ENCODE measurements at regions not wholly inside any gene's neighbourhood (a gene's known extent, or its start where the extent isn't known, plus 50 kb on each side); places are given as distances from the start of the nearest gene placed in this dataset.
"Not testable (repeated sequence)": the region's sequence is repeated elsewhere in the genome, so short reads cannot be mapped to it uniquely, and the experiment has no call there.

- no peak for DNase-seq (ENCODE audit: low read depth in 2 of 2)
These were observed 82.7 kb upstream of the PCDH8 start for GRCh38 chr13:52931131-52931530.

GRCh38 chr13:52929846-52930245, 81.4 kb upstream of the PCDH8 start:
- DNase-seq (ENCODE audit: low read depth in 2 of 2): no peak

GRCh38 chr13:52926971-52927370, 78.5 kb upstream of the PCDH8 start:
- no peak for DNase-seq (ENCODE audit: low read depth in 2 of 2)

GRCh38 chr13:52925775-52926285, 77.4 kb upstream of the PCDH8 start:
- DNase-seq (ENCODE audit: low read depth in 2 of 2): no peak

GRCh38 chr13:52925251-52925650, 76.8 kb upstream of the PCDH8 start:
- DNase-seq (ENCODE audit: low read depth in 2 of 2): no peak

- no peak for DNase-seq (ENCODE audit: low read depth in 2 of 2)
These were observed 76.1 kb upstream of the PCDH8 start for GRCh38 chr13:52924289-52925148.

GRCh38 chr13:52922961-52923360, 74.5 kb upstream of the PCDH8 start:
- no peak for DNase-seq (ENCODE audit: low read depth in 2 of 2)

GRCh38 chr13:52921194-52921593, 72.8 kb upstream of the PCDH8 start:
- DNase-seq (ENCODE audit: low read depth in 2 of 2): no peak

GRCh38 chr13:52916486-52916990, 68.1 kb upstream of the PCDH8 start:
- DNase-seq (ENCODE audit: low read depth in 2 of 2): no peak

GRCh38 chr13:52911340-52911739, 62.9 kb upstream of the PCDH8 start:
- DNase-seq (ENCODE audit: low read depth in 2 of 2): no peak

GRCh38 chr13:52910318-52910717, 61.9 kb upstream of the PCDH8 start:
- DNase-seq (ENCODE audit: low read depth in 2 of 2): not testable (repeated sequence)

GRCh38 chr13:52906122-52906903, 57.9 kb upstream of the PCDH8 start:
- DNase-seq (ENCODE audit: low read depth in 2 of 2): no peak

GRCh38 chr13:52905701-52906100, 57.3 kb upstream of the PCDH8 start:
- DNase-seq (ENCODE audit: low read depth in 2 of 2): no peak

GRCh38 chr13:52903320-52903719, 54.9 kb upstream of the PCDH8 start:
- DNase-seq (ENCODE audit: low read depth in 2 of 2): no peak

GRCh38 chr13:52899206-52899605, 50.8 kb upstream of the PCDH8 start:
- DNase-seq (ENCODE audit: low read depth in 2 of 2): no peak

Data from stimulated activated CD8-positive, alpha-beta memory T cell treated with anti-CD3 and anti-CD28 coated beads, Interleukin-7, amount 100 ng/mL, for 1 hour (primary cell).